ENCODE measurements at regions not wholly inside any gene's neighbourhood (a gene's known extent, or its start where the extent isn't known, plus 50 kb on each side); places are given as distances from the start of the nearest gene placed in this dataset.

DNA sequence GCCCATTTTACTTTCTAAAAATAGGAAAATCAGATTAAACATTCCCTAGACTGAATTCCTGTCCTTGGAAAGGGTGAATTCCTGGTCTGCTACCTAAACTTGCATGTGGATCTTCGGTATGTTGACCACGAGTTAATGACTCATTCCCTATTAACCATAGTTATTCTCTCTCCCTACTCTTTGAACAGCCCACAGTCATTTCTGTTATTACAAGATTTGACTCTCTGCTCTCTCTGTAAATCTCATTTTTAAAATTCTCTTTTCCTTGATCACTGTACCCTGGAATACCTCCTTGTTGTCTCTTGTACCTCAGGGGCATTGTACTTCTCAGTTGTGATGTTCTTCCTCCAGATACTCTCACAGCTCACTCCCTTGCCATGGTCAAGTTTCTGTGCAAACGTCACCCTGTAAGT, 92.0 kb upstream of the GULP1 start:
- 85% methylated on average over 3 of the region's 3 CpGs; no CpG with 5 or more reads in 1 of the 2 experiments for WGBS, 2 experiments (ENCODE audit: extremely low coverage in 1 of 2, insufficient coverage in 1 of 2, insufficient read length in 1 of 2, insufficient replicate concordance in 2 of 2, low coverage in 1 of 2, low lambda C conversion rate in 2 of 2, missing lambda C conversion rate in 1 of 2)
- Histone ChIP-seq H4K5ac (ENCODE audit: insufficient read length, low read depth, low read length) (no peak overlapping the region), H3K23me2 (ENCODE audit: low read depth, low read length) (no peaks in the 10 kb centered on the region), H3K79me2 (ENCODE audit: control insufficient read depth in 1 of 2, insufficient read depth in 2 of 2, low read length in 2 of 2) (no peaks in the 10 kb centered on the region), H3K36me3 (ENCODE audit: control insufficient read depth in 2 of 4, insufficient read depth in 4 of 4, low read length in 3 of 4) (no peaks in the 10 kb centered on the region), H3K56ac (replicated peaks; ENCODE audit: insufficient read length, low read depth, low read length) (no peak overlapping the region), H2BK20ac (ENCODE audit: low read length) (no peak overlapping the region), H2BK120ac (replicated peaks; ENCODE audit: low read depth, low read length) (no peak overlapping the region), H2AFZ (ENCODE audit: low read length) (no peak overlapping the region; the same call in 1 of the 2 replicates), H4K8ac (ENCODE audit: extremely low read depth, insufficient read depth, low read length) (no peak overlapping the region), H2AK5ac (ENCODE audit: low read depth, low read length) (no peak overlapping the region), H3K4ac (replicated peaks; ENCODE audit: insufficient read length, low read depth, low read length) (no peak overlapping the region), H2BK15ac (ENCODE audit: low read length) (no peak overlapping the region), H4K20me1 (replicated peaks in 1 of 2; ENCODE audit: control insufficient read depth in 1 of 2, insufficient read depth in 2 of 2, low read length in 2 of 2) (no peaks in the 10 kb centered on the region), H3K79me1 (ENCODE audit: low read depth, low read length) (no peaks in the 10 kb centered on the region), H3K23ac (ENCODE audit: insufficient read length) (no peak overlapping the region), H3K4me2 (ENCODE audit: insufficient read depth in 1 of 2, low read depth in 2 of 2, low read length in 2 of 2) (no peak overlapping the region), H3K27ac (ENCODE audit: low read depth, low read length) (no peak overlapping the region), H3K9me3 (ENCODE audit: insufficient read depth in 2 of 2, low read depth in 1 of 2, low read length in 1 of 2) (no peaks in the 10 kb centered on the region), H3K27me3 (replicated peaks in 1 of 4; ENCODE audit: control insufficient read depth in 3 of 4, extremely low read depth in 1 of 4, insufficient read depth in 3 of 4, low read length in 3 of 4) (no peaks in the 10 kb centered on the region), H3K4me1 (replicated peaks in 1 of 4; ENCODE audit: control insufficient read depth in 3 of 4, insufficient read depth in 4 of 4, low read length in 3 of 4) (peaks cover 0 to 3% (median 0%) of the 10 kb centered on the region in 4 experiments; a peak in 1 of 7 replicates), H2BK5ac (ENCODE audit: low read depth, low read length) (no peak overlapping the region), H3K18ac (ENCODE audit: extremely low read depth, low read length) (no peak overlapping the region), H4K91ac (replicated peaks; ENCODE audit: insufficient read length, low read length) (no peak overlapping the region), H3K4me3 (ENCODE audit: extremely low read depth in 1 of 4, insufficient read depth in 2 of 4, low read depth in 3 of 4, low read length in 4 of 4) (no peak overlapping the region), H3K9ac (replicated peaks in 1 of 4; ENCODE audit: extremely low read depth in 1 of 4, low read depth in 3 of 4, low read length in 3 of 4) (no peak overlapping the region), H2BK12ac (ENCODE audit: low read depth, low read length) (no peak overlapping the region), H3K14ac (ENCODE audit: insufficient read length) (no peak overlapping the region)
- TF ChIP-seq SRF (IDR thresholded peaks at IDR 0.05; ENCODE audit: low read depth, low read length) = no peak
- TF ChIP-seq BACH1 (IDR thresholded peaks at IDR 0.05; ENCODE audit: low read length) = no peak
- no peak for TF ChIP-seq SUZ12 (IDR thresholded peaks at IDR 0.05; ENCODE audit: low read length)
- POLR2A ChIA-PET (ENCODE audit: partially characterized antibody) = interaction anchor here (0.8 kb wide), 1 partner anchor 23 kb away, joined by 3 read pairs; no protein-coding TSS in a partner anchor
- CTCF ChIA-PET (ENCODE audit: partially characterized antibody) = interaction anchor here (1.0 to 1.1 kb wide), 2 partner anchors 11 to 314 kb away, joined by 3 read pairs; no protein-coding TSS in a partner anchor
- DNase-seq (ENCODE audit: low read depth in 1 of 2, low spot score in 2 of 2) (no peak), FAIRE-seq (no peak)

Measured in H1 (cell line).